ENCODE measurements at regions not wholly inside any gene's neighbourhood (a gene's known extent, or its start where the extent isn't known, plus 50 kb on each side); places are given as distances from the start of the nearest gene placed in this dataset.

DNA sequence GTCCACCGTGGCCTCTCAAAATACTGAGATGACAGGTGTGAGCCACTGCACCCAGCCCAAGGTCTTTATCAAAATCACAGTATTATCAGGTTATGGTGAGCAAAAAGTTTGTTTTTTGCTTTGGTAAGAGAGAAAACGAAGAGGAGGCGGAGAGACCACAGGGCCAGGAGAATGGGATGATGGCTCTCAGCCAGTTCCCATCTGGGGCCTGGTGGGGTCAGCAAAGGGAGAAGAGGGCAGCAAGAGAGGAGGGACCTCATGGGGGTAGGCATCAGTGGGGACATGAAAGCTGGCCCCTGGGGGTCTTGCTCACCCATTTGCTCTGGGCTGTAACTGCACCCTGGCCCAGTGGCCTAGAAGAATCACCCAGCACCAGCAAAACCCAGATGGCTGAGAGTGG is 190.2 kb downstream of the SHANK2 start:
- TF ChIP-seq, protein P1, sequence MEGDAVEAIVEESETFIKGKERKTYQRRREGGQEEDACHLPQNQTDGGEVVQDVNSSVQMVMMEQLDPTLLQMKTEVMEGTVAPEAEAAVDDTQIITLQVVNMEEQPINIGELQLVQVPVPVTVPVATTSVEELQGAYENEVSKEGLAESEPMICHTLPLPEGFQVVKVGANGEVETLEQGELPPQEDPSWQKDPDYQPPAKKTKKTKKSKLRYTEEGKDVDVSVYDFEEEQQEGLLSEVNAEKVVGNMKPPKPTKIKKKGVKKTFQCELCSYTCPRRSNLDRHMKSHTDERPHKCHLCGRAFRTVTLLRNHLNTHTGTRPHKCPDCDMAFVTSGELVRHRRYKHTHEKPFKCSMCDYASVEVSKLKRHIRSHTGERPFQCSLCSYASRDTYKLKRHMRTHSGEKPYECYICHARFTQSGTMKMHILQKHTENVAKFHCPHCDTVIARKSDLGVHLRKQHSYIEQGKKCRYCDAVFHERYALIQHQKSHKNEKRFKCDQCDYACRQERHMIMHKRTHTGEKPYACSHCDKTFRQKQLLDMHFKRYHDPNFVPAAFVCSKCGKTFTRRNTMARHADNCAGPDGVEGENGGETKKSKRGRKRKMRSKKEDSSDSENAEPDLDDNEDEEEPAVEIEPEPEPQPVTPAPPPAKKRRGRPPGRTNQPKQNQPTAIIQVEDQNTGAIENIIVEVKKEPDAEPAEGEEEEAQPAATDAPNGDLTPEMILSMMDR (IDR thresholded peaks at IDR 0.05) = no peak
- TF ChIP-seq SIN3A (IDR thresholded peaks at IDR 0.05; ENCODE audit: borderline replicate concordance, insufficient read depth, low read depth, low read length) (no peak), POLR2AphosphoS5 (IDR thresholded peaks at IDR 0.05; ENCODE audit: low read depth, low read length) (no peak)
- TF ChIP-seq, protein P2, sequence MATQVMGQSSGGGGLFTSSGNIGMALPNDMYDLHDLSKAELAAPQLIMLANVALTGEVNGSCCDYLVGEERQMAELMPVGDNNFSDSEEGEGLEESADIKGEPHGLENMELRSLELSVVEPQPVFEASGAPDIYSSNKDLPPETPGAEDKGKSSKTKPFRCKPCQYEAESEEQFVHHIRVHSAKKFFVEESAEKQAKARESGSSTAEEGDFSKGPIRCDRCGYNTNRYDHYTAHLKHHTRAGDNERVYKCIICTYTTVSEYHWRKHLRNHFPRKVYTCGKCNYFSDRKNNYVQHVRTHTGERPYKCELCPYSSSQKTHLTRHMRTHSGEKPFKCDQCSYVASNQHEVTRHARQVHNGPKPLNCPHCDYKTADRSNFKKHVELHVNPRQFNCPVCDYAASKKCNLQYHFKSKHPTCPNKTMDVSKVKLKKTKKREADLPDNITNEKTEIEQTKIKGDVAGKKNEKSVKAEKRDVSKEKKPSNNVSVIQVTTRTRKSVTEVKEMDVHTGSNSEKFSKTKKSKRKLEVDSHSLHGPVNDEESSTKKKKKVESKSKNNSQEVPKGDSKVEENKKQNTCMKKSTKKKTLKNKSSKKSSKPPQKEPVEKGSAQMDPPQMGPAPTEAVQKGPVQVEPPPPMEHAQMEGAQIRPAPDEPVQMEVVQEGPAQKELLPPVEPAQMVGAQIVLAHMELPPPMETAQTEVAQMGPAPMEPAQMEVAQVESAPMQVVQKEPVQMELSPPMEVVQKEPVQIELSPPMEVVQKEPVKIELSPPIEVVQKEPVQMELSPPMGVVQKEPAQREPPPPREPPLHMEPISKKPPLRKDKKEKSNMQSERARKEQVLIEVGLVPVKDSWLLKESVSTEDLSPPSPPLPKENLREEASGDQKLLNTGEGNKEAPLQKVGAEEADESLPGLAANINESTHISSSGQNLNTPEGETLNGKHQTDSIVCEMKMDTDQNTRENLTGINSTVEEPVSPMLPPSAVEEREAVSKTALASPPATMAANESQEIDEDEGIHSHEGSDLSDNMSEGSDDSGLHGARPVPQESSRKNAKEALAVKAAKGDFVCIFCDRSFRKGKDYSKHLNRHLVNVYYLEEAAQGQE (IDR thresholded peaks at IDR 0.05; ENCODE audit: insufficient read depth in 1 of 2, low read depth in 2 of 2, low read length in 1 of 2) = no peak
